HFFc6 (cell line): ENCODE measurements at regions not wholly inside any gene's neighbourhood (a gene's known extent, or its start where the extent isn't known, plus 50 kb on each side); places are given as distances from the start of the nearest gene placed in this dataset.
"Not testable (repeated sequence)": the region's sequence is repeated elsewhere in the genome, so short reads cannot be mapped to it uniquely, and the experiment has no call there.

Source experiments
- DNase-seq: peaks from one replicate; pipeline ENCODE4 v3.0.0-alpha.2; 2018
- H3K27ac Mint-ChIP-seq: 2 replicates; pipeline ENCODE4 v1.8.0; 2020; ENCODE audit warnings: mild to moderate bottlenecking, mixed read lengths
- H3K27me3 Mint-ChIP-seq: 2 replicates; pipeline ENCODE4 v1.8.0; 2021; ENCODE audit warnings: mild to moderate bottlenecking, moderate library complexity, mixed read lengths; ENCODE audit not compliant: insufficient read depth
- H3K36me3 Mint-ChIP-seq: 2 replicates; pipeline ENCODE4 v1.8.0; 2021; ENCODE audit warnings: low read depth, mixed read lengths
- H3K4me1 Mint-ChIP-seq: 2 replicates; pipeline ENCODE4 v1.8.0; 2020; ENCODE audit warnings: low read depth, mixed read lengths
- H3K4me3 Mint-ChIP-seq: 2 replicates; pipeline ENCODE4 v1.8.0; 2020; ENCODE audit warnings: mild to moderate bottlenecking, moderate library complexity, mixed read lengths
- H3K9me3 Mint-ChIP-seq: 2 replicates; pipeline ENCODE4 v1.8.0; 2020; ENCODE audit warnings: mild to moderate bottlenecking, mixed read lengths
- TF ChIP-seq, protein P1 (sequence below): fragments of 200-600 bp; sonication (generic); IDR thresholded peaks from 2 replicates; pipeline ENCODE4 v1.5.0; 2021; ENCODE audit warnings: antibody characterized with exemption, mild to moderate bottlenecking

DNA sequence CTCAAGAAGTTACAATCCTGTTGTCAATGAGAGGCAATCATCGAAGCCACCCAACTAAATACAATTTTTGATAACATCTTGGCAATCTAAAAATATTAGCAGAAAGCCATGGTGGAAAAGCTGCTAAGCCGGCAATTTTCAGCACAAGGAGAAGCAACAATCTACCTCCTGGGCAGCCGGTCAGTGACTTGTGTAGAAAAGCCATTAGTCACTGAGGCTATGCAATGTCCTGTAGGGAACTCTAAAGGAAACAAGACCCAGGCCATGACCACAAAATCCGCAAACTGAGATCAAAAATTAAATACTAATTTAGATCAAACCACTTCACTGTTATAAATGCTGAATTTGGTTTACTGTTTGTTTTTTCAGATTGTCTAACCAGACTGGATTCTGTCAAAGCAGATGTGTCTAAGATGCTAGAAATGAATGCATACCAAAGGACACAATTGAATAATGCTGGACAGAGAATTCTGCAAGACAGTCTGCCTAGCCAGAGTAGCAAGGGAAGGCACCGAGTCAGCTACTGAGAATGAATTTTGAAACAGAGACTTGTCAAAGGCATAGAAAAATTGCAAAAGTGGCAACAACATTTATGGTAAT is 384.8 kb downstream of the PRELID2 start:
- Mint-ChIP-seq H3K4me1 (no peaks in the 10 kb centered on the region; the same call in 1 of the 2 replicates), H3K27me3 (no peaks in the 10 kb centered on the region; the same call in 1 of the 2 replicates), H3K36me3 (peaks cover 12% of the 10 kb centered on the region), H3K4me3 (no peak overlapping the region), H3K27ac (no peak overlapping the region), H3K9me3 (peaks cover 10% of the 10 kb centered on the region; the same call in 1 of the 2 replicates)
- no peak for DNase-seq
- TF ChIP-seq, protein P1, sequence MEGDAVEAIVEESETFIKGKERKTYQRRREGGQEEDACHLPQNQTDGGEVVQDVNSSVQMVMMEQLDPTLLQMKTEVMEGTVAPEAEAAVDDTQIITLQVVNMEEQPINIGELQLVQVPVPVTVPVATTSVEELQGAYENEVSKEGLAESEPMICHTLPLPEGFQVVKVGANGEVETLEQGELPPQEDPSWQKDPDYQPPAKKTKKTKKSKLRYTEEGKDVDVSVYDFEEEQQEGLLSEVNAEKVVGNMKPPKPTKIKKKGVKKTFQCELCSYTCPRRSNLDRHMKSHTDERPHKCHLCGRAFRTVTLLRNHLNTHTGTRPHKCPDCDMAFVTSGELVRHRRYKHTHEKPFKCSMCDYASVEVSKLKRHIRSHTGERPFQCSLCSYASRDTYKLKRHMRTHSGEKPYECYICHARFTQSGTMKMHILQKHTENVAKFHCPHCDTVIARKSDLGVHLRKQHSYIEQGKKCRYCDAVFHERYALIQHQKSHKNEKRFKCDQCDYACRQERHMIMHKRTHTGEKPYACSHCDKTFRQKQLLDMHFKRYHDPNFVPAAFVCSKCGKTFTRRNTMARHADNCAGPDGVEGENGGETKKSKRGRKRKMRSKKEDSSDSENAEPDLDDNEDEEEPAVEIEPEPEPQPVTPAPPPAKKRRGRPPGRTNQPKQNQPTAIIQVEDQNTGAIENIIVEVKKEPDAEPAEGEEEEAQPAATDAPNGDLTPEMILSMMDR: no peak

- no peak for DNase-seq
- Mint-ChIP-seq H3K9me3 (peaks cover 4% of the 10 kb centered on the region; the same call in 1 of the 2 replicates), H3K27me3 (no peaks in the 10 kb centered on the region; the same call in 1 of the 2 replicates), H3K36me3 (peaks cover 7% of the 10 kb centered on the region), H3K4me1 (no peaks in the 10 kb centered on the region; the same call in 1 of the 2 replicates), H3K4me3 (no peak overlapping the region), H3K27ac (no peak overlapping the region)
- TF ChIP-seq, protein P1: peak; percentile 38; the same call in 1 of the 2 replicates
Measured at GRCh38 chr5:145449794-145450193, 385.3 kb downstream of the PRELID2 start.

DNA sequence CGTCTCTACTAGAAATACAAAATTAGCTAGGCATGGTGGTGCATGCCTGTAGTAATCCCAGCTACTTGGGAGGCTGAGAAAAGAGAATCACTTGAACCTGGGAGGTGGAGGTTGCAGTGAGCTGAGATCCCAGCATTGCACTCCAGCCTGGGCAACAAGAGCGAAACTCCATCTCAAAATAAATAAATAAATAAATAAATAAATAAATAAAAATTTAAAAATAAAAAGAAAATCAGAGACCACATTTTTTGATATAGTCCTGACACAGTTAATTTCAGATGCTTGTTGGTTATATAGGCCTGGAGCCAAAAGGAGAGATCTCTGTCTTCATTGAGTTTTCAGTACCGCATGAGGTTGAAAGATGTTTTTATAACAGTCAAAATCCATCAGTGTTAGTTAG is 388.3 kb downstream of the PRELID2 start:
- H3K27me3 Mint-ChIP-seq, H3K9me3 Mint-ChIP-seq, H3K4me3 Mint-ChIP-seq, DNase-seq, H3K4me1 Mint-ChIP-seq, H3K36me3 Mint-ChIP-seq, H3K27ac Mint-ChIP-seq: not testable (repeated sequence)

DNA sequence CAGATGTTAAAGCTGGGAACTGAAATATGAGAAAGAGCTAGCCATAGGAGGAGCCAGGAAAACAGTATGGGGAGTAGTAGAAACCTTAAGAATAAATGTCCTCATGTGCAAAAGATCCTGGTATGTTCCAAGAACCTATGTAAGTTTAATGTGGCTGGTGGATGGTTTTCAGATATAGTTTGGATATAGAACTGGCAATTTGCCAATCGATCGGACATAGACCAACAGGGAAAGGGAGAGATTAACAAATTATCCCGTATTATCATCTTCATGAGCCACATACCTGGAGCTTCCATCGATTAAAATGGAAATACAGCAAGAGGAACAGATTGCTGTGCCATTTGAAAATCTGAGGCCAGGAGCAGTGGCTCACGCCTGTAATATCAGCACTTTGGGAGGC is 388.7 kb downstream of the PRELID2 start:
- TF ChIP-seq, protein P1: no peak
- no peaks in the 10 kb centered on the region; the same call in 1 of the 2 replicates for H3K4me1 Mint-ChIP-seq
- no peaks in the 10 kb centered on the region for H3K9me3 Mint-ChIP-seq
- no peaks in the 10 kb centered on the region; the same call in 1 of the 2 replicates for H3K27me3 Mint-ChIP-seq
- DNase-seq: no peak
- H3K4me3 Mint-ChIP-seq: no peak overlapping the region
- H3K27ac Mint-ChIP-seq: no peak overlapping the region
- peaks cover 3% of the 10 kb centered on the region; the same call in 1 of the 2 replicates for H3K36me3 Mint-ChIP-seq

GRCh38 chr5:145445027-145445426 is 390.1 kb downstream of the PRELID2 start:
- Mint-ChIP-seq H3K27ac (no peak overlapping the region), H3K36me3 (peaks cover 4% of the 10 kb centered on the region), H3K4me3 (no peak overlapping the region), H3K9me3 (peaks cover 1% of the 10 kb centered on the region; the same call in 1 of the 2 replicates), H3K27me3 (no peaks in the 10 kb centered on the region; the same call in 1 of the 2 replicates), H3K4me1 (no peaks in the 10 kb centered on the region; the same call in 1 of the 2 replicates)
- TF ChIP-seq, protein P1: no peak
- no peak for DNase-seq

- Mint-ChIP-seq H3K9me3 (peaks cover 7% of the 10 kb centered on the region), H3K27me3 (no peaks in the 10 kb centered on the region; the same call in 1 of the 2 replicates), H3K4me3 (no peak overlapping the region), H3K36me3 (peaks cover 7% of the 10 kb centered on the region), H3K4me1 (no peaks in the 10 kb centered on the region), H3K27ac (no peak overlapping the region)
- TF ChIP-seq, protein P1: no peak
- DNase-seq: no peak
Measured at GRCh38 chr5:145443964-145444363, 391.2 kb downstream of the PRELID2 start.
